ENCODE measurements at regions not wholly inside any gene's neighbourhood (a gene's known extent, or its start where the extent isn't known, plus 50 kb on each side); places are given as distances from the start of the nearest gene placed in this dataset.
"Not testable (repeated sequence)": the region's sequence is repeated elsewhere in the genome, so short reads cannot be mapped to it uniquely, and the experiment has no call there.

DNA sequence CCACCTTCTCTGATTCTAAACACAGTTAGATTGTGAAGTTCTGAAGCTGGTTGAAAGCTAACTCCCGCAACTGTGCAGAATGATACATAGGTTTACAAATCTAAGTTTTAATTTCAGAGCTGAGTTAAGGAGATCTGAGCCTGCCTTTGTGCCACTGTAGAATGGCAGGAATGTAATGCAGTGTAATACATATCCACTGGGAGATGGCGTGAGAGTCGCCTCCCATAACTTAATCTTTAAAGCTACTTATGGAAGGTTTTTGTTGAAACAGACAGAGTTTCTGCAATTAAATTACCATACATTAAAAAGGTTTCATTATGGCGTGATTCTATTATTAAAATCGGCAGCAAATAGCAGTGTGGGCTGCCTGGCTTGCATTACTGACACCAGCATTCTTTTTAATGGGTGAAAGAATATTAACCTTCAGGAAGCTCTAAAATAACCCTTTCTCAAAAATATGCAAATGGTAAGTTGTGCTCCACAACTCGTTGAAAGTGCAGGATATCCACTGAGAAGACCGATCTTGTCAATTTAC is 257.4 kb downstream of the OLFM4 start:
- Histone ChIP-seq H3K27ac (replicated peaks) (no peak overlapping the region), H3K36me3 (no peaks in the 10 kb centered on the region), H3K4me3 (no peak overlapping the region), H3K4me1 (no peaks in the 10 kb centered on the region), H3K27me3 (ENCODE audit: low read depth) (no peaks in the 10 kb centered on the region), H3K9me3 (replicated peaks) (no peaks in the 10 kb centered on the region)
- intact Hi-C loops (cut with micrococcal nuclease) = no loop called here
- no peak for TF ChIP-seq CTCF (IDR thresholded peaks at IDR 0.05; ENCODE audit: borderline replicate concordance)
- DNase-seq = no peak

DNA sequence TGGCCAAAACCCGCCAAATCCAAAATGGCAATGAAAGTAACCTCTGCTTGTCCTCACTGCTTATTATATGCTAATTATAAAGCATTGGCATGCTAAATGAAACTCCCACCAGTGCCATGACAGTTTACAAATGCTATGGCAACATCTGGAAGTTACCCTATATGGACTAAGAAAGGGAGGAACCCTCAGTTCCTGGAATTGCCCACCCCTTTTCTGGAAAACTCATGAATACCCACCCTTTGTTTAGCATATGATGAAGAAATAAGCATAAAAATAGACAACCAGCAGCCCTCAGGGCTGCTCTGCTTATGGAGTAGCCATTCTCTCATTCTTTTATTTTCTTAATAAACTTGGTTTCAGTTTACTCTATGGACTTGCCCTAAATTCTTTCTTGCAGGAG is 269.8 kb downstream of the OLFM4 start:
- H3K9me3 ChIP-seq (replicated peaks) = no peaks in the 10 kb centered on the region
- no peaks in the 10 kb centered on the region for H3K4me1 ChIP-seq
- H3K36me3 ChIP-seq = no peaks in the 10 kb centered on the region
- no peak overlapping the region for H3K27ac ChIP-seq (replicated peaks)
- H3K27me3 ChIP-seq (ENCODE audit: low read depth) = no peaks in the 10 kb centered on the region
- H3K4me3 ChIP-seq = no peak overlapping the region
- TF ChIP-seq CTCF (IDR thresholded peaks at IDR 0.05; ENCODE audit: borderline replicate concordance) = no peak
- intact Hi-C loops (cut with micrococcal nuclease) = no loop called here
- no peak for DNase-seq

GRCh38 chr13:53301449-53301848 is 272.8 kb downstream of the OLFM4 start:
- Histone ChIP-seq H3K27ac (replicated peaks) (no peak overlapping the region), H3K4me3 (no peak overlapping the region), H3K36me3 (no peaks in the 10 kb centered on the region), H3K4me1 (no peaks in the 10 kb centered on the region), H3K9me3 (replicated peaks) (no peaks in the 10 kb centered on the region), H3K27me3 (ENCODE audit: low read depth) (no peaks in the 10 kb centered on the region)
- DNase-seq = no peak
- no peak for TF ChIP-seq CTCF (IDR thresholded peaks at IDR 0.05; ENCODE audit: borderline replicate concordance)
- intact Hi-C loops (cut with micrococcal nuclease) = no loop called here

DNA sequence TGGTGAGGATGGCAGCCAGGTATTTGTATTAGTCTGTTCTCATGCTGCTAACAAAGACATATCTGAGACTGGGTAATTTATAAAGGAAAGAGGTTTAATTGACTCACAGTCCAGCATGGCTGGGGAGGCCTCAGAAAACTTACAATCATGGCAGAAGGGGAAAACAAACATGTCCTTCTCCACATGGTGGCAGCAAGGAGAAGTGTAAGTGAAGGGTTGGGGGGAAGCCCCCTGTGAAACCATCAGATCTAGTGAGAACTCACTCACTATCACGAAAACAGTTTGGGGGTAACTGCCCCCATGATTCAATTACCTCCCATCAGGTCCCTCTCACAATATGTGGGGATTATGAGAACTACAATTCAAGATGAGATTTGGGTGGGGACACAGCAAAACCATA is 276.8 kb downstream of the OLFM4 start:
- H3K36me3 ChIP-seq; intact Hi-C loops (cut with micrococcal nuclease); H3K27me3 ChIP-seq (ENCODE audit: low read depth); H3K27ac ChIP-seq (replicated peaks); H3K4me1 ChIP-seq; H3K4me3 ChIP-seq; DNase-seq; H3K9me3 ChIP-seq (replicated peaks): not testable (repeated sequence)

DNA sequence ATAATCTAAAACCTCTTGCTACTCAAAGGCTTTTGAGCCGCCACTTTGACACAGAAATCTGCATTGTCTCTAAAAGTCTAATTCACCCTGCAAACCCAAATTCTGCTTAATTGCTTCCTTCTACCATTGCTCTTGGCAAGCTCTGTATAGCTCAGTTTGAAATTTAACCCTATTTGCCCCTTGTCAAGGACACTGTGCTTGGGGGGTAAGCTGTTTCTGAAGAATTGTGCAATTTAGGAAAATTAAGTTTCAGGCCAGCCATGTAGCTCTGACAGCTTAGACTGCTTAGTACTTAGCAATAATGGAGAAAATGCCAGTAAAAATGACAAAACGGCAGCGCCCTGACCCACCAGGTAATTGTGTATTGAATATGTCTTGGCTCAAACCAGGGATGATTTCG is 282.2 kb downstream of the OLFM4 start:
- Histone ChIP-seq H3K4me3 (no peak overlapping the region), H3K27ac (replicated peaks) (no peak overlapping the region), H3K4me1 (no peaks in the 10 kb centered on the region), H3K27me3 (ENCODE audit: low read depth) (no peaks in the 10 kb centered on the region), H3K9me3 (replicated peaks) (no peaks in the 10 kb centered on the region), H3K36me3 (no peaks in the 10 kb centered on the region)
- no peak for DNase-seq
- TF ChIP-seq CTCF (IDR thresholded peaks at IDR 0.05; ENCODE audit: borderline replicate concordance) = no peak
- intact Hi-C loops (cut with micrococcal nuclease) = no loop called here

- TF ChIP-seq CTCF (IDR thresholded peaks at IDR 0.05; ENCODE audit: borderline replicate concordance) = no peak
- Histone ChIP-seq H3K4me1 (no peaks in the 10 kb centered on the region), H3K4me3 (no peak overlapping the region), H3K9me3 (replicated peaks) (no peaks in the 10 kb centered on the region), H3K27me3 (ENCODE audit: low read depth) (no peaks in the 10 kb centered on the region), H3K27ac (replicated peaks) (no peak overlapping the region), H3K36me3 (no peaks in the 10 kb centered on the region)
- intact Hi-C loops (cut with micrococcal nuclease) = no loop called here
- no peak for DNase-seq
These were observed 282.9 kb downstream of the OLFM4 start for GRCh38 chr13:53311561-53311960.
